ENCODE measurements at regions not wholly inside any gene's neighbourhood (a gene's known extent, or its start where the extent isn't known, plus 50 kb on each side); places are given as distances from the start of the nearest gene placed in this dataset.

GRCh38 chr21:43354026-43354420 lies 72.9 kb downstream of the SIK1 start (continued):
- TF ChIP-seq E2F5 (CRISPR knock-in tag; IDR thresholded peaks at IDR 0.05) (no peak), ZNF121 (CRISPR knock-in tag; IDR thresholded peaks at IDR 0.05) (no peak), PRDM15 (CRISPR knock-in tag; IDR thresholded peaks at IDR 0.05) (no peak)

GRCh38 chr21:43353282-43354025 lies 73.5 kb downstream of the SIK1 start:
- H3K27ac Mint-ChIP-seq: peak overlapping the region; percentile 80; the same call in 1 of the 2 replicates
- no peaks in the 10 kb centered on the region for H3K4me1 Mint-ChIP-seq
- CTCF ChIA-PET: interaction anchor here (1.1 kb wide), 1 partner anchor 23 kb away, joined by 3 read pairs; no protein-coding TSS in a partner anchor
- H3K4me3 Mint-ChIP-seq: no peak overlapping the region
- POLR2A ChIA-PET: no interaction called here
- no peaks in the 10 kb centered on the region for H3K36me3 Mint-ChIP-seq
- peaks cover 4% of the 10 kb centered on the region; the same call in 1 of the 2 replicates for H3K9me3 Mint-ChIP-seq
- DNase-seq (ENCODE audit: low spot score): no peak
- TF ChIP-seq ZNF671 (CRISPR knock-in tag; IDR thresholded peaks at IDR 0.05) (no peak), AFF4 (CRISPR knock-in tag; IDR thresholded peaks at IDR 0.05; ENCODE audit: borderline replicate concordance) (no peak), ZNF263 (CRISPR knock-in tag; IDR thresholded peaks at IDR 0.05; ENCODE audit: low read depth) (no peak), NR1H2 (CRISPR knock-in tag; IDR thresholded peaks at IDR 0.05) (no peak), RELA (CRISPR knock-in tag; IDR thresholded peaks at IDR 0.05; ENCODE audit: borderline replicate concordance) (no peak), JUN (CRISPR knock-in tag; IDR thresholded peaks at IDR 0.05) (no peak), AR (CRISPR knock-in tag; IDR thresholded peaks at IDR 0.05) (no peak), NR3C1 (CRISPR knock-in tag; conservative IDR thresholded peaks at IDR 0.05; ENCODE audit: low read depth) (no peak)
- no peaks in the 10 kb centered on the region for H3K27me3 Mint-ChIP-seq (ENCODE audit: low read depth)
- no peak for ATAC-seq

Data from WTC11 (cell line).